Neuronal stem cell (in vitro differentiated cells): ENCODE measurements at regions not wholly inside any gene's neighbourhood (a gene's known extent, or its start where the extent isn't known, plus 50 kb on each side); places are given as distances from the start of the nearest gene placed in this dataset.

Experiments
- DNase-seq: peaks from one replicate; pipeline ENCODE4 v3.0.0-alpha.2; 2013; ENCODE audit warnings: low spot score
- H2AFZ ChIP-seq: one replicate; pipeline ENCODE4 v1.6.1; 2013; ENCODE audit warnings: mild to moderate bottlenecking, low read length, inconsistent platforms
- H2AK5ac ChIP-seq: 2 replicates; pipeline ENCODE4 v1.6.1; 2013; ENCODE audit warnings: low read depth, mild to moderate bottlenecking, inconsistent platforms, low read length, moderate library complexity, mixed read lengths
- H2BK120ac ChIP-seq: 2 replicates; pipeline ENCODE4 v1.6.1; 2013; ENCODE audit warnings: low read depth, mild to moderate bottlenecking, inconsistent platforms, low read length, moderate library complexity, mixed read lengths
- H2BK12ac ChIP-seq: one replicate; pipeline ENCODE4 v1.6.1; 2013; ENCODE audit warnings: low read length, inconsistent platforms
- H2BK15ac ChIP-seq: 2 replicates; pipeline ENCODE4 v1.6.1; 2013; ENCODE audit warnings: mild to moderate bottlenecking, low read length, inconsistent platforms, mixed read lengths
- H2BK5ac ChIP-seq: one replicate; pipeline ENCODE4 v1.6.1; 2013; ENCODE audit warnings: inconsistent platforms, mild to moderate bottlenecking, low read length, moderate library complexity
- H3K14ac ChIP-seq: one replicate; pipeline ENCODE4 v1.6.1; 2013; ENCODE audit warnings: low read length, inconsistent platforms
- H3K18ac ChIP-seq: 2 replicates; pipeline ENCODE4 v1.6.1; 2013; ENCODE audit warnings: low read length, inconsistent platforms
- H3K23ac ChIP-seq: 2 replicates; pipeline ENCODE4 v1.6.1; 2013; ENCODE audit warnings: low read depth, mild to moderate bottlenecking, mixed read lengths, low read length, inconsistent platforms; ENCODE audit not compliant: poor library complexity
- H3K27ac ChIP-seq: replicated peaks from 3 replicates; pipeline ENCODE4 v1.5.1; 2013; ENCODE audit warnings: low read length, inconsistent platforms
- H3K27me3 ChIP-seq, 3 experiments: 2 replicates each; pipeline ENCODE4 v1.6.1; 2013; ENCODE audit warnings: low read length in 3 of 3, mild to moderate bottlenecking in 2 of 3, inconsistent platforms in 1 of 3, low read depth in 1 of 3, mixed read lengths in 1 of 3, moderate library complexity in 1 of 3; ENCODE audit not compliant: control insufficient read depth in 3 of 3, insufficient read depth in 3 of 3
- H3K36me3 ChIP-seq, 2 donors: replicated peaks in 1 of 2; 2 replicates each; pipeline ENCODE4 v1.6.1; 2013; ENCODE audit warnings: low read length in 2 of 2; ENCODE audit not compliant: control insufficient read depth in 2 of 2, insufficient read depth in 2 of 2
- H3K4ac ChIP-seq: 2 replicates; pipeline ENCODE4 v1.6.1; 2013; ENCODE audit warnings: inconsistent platforms, mild to moderate bottlenecking, low read length, moderate library complexity
- H3K4me1 ChIP-seq, 2 donors: 1 replicate in 1 of 2; 2 replicates in 1 of 2; pipeline ENCODE4 v1.6.1; 2013; ENCODE audit warnings: low read length in 2 of 2, low read depth in 1 of 2; ENCODE audit not compliant: control insufficient read depth in 2 of 2, insufficient read depth in 1 of 2
- H3K4me2 ChIP-seq: one replicate; pipeline ENCODE4 v1.6.1; 2013; ENCODE audit warnings: mild to moderate bottlenecking, low read length, inconsistent platforms; ENCODE audit not compliant: insufficient read depth, poor library complexity, severe bottlenecking
- H3K4me3 ChIP-seq, 2 donors: 2 replicates each; pipeline ENCODE4 v1.5.1; 2013; ENCODE audit warnings: low read length in 2 of 2, mild to moderate bottlenecking in 2 of 2, inconsistent platforms in 1 of 2, moderate library complexity in 1 of 2
- H3K79me1 ChIP-seq: one replicate; pipeline ENCODE4 v1.6.1; 2013; ENCODE audit warnings: low read depth, mild to moderate bottlenecking, inconsistent platforms, low read length, moderate library complexity
- H3K9ac ChIP-seq: one replicate; pipeline ENCODE4 v1.6.1; 2013; ENCODE audit warnings: mild to moderate bottlenecking, low read depth, low read length, inconsistent platforms; ENCODE audit not compliant: poor library complexity
- H3K9me3 ChIP-seq, 2 donors: replicated peaks in 1 of 2; 2 replicates each; pipeline versions ENCODE3 to v1.6.1; 2013; ENCODE audit warnings: low read length in 2 of 2, mild to moderate bottlenecking in 2 of 2, inconsistent platforms in 1 of 2, low read depth in 1 of 2, mixed read lengths in 1 of 2, moderate library complexity in 1 of 2; ENCODE audit not compliant: control insufficient read depth in 2 of 2, insufficient read depth in 1 of 2
- H4K8ac ChIP-seq: one replicate; pipeline ENCODE4 v1.6.1; 2013; ENCODE audit warnings: low read depth, mild to moderate bottlenecking, inconsistent platforms, low read length, moderate library complexity
- H4K91ac ChIP-seq: one replicate; pipeline ENCODE4 v1.6.1; 2013; ENCODE audit warnings: low read length, low read depth, mild to moderate bottlenecking, inconsistent platforms; ENCODE audit not compliant: poor library complexity
- WGBS, 2 donors: extraction: QIAGEN DNeasy Blood & Tissue Kit; methylation state at CpG; one replicate each; pipeline ENCODE4 v1.1.7; 2013; ENCODE audit warnings: missing lambda C conversion rate in 2 of 2, mixed read lengths in 1 of 2; ENCODE audit not compliant: insufficient read length in 2 of 2, insufficient replicate concordance in 1 of 2; ENCODE audit errors: extremely low coverage in 2 of 2; 5-methylcytosine and 5-hydroxymethylcytosine counted together

- no peak overlapping the region for H2AFZ ChIP-seq
- no peak overlapping the region for H3K18ac ChIP-seq
- H3K4me2 ChIP-seq: no peak overlapping the region
- no peak overlapping the region for H2BK12ac ChIP-seq
- no peak overlapping the region for H3K4me3 ChIP-seq
- H3K27me3 ChIP-seq: no peaks in the 10 kb centered on the region
- H3K4me1 ChIP-seq: peaks cover 0 to 4% of the 10 kb centered on the region in 2 donors
- no peak overlapping the region for H2BK120ac ChIP-seq
- H4K91ac ChIP-seq: no peak overlapping the region
- no peak overlapping the region for H3K23ac ChIP-seq
- no peak overlapping the region for H2BK5ac ChIP-seq
- no peak overlapping the region for H4K8ac ChIP-seq
- H3K4ac ChIP-seq: no peak overlapping the region
- H3K14ac ChIP-seq: no peak overlapping the region
- H3K27ac ChIP-seq: no peak overlapping the region
- no peaks in the 10 kb centered on the region for H3K9me3 ChIP-seq
- WGBS, 2 donors: no CpG with 5 or more reads among the region's 4 CpGs
- H3K79me1 ChIP-seq: no peaks in the 10 kb centered on the region
- H3K9ac ChIP-seq: no peak overlapping the region
- DNase-seq: no peak
- no peak overlapping the region for H2AK5ac ChIP-seq
- H3K36me3 ChIP-seq: no peaks in the 10 kb centered on the region
- H2BK15ac ChIP-seq: no peak overlapping the region
Observed at GRCh38 chr15:29435811-29436210, 166.2 kb upstream of the NSMCE3 start.

- H4K8ac ChIP-seq: no peak overlapping the region
- no peaks in the 10 kb centered on the region for H3K27me3 ChIP-seq
- no peaks in the 10 kb centered on the region for H3K79me1 ChIP-seq
- no peak overlapping the region for H2AK5ac ChIP-seq
- no peak overlapping the region for H3K27ac ChIP-seq
- no peak overlapping the region for H2BK120ac ChIP-seq
- no peak overlapping the region for H3K9ac ChIP-seq
- H3K14ac ChIP-seq: no peak overlapping the region
- no peak overlapping the region for H3K23ac ChIP-seq
- no peak for DNase-seq
- H3K36me3 ChIP-seq: no peaks in the 10 kb centered on the region
- H3K4ac ChIP-seq: no peak overlapping the region
- H4K91ac ChIP-seq: no peak overlapping the region
- no CpG with 5 or more reads among the region's 2 CpGs for WGBS, 2 donors
- no peak overlapping the region for H2BK12ac ChIP-seq
- H2AFZ ChIP-seq: no peak overlapping the region
- H3K18ac ChIP-seq: no peak overlapping the region
- no peak overlapping the region for H3K4me3 ChIP-seq
- no peak overlapping the region for H3K4me2 ChIP-seq
- H2BK15ac ChIP-seq: no peak overlapping the region
- H2BK5ac ChIP-seq: no peak overlapping the region
- H3K9me3 ChIP-seq: no peaks in the 10 kb centered on the region
- peaks cover 0 to 4% of the 10 kb centered on the region in 2 donors for H3K4me1 ChIP-seq
Observed at GRCh38 chr15:29434280-29434679, 164.7 kb upstream of the NSMCE3 start.

- no peak overlapping the region for H2BK12ac ChIP-seq
- no peaks in the 10 kb centered on the region for H3K27me3 ChIP-seq
- no peak overlapping the region for H3K4me3 ChIP-seq
- no peak overlapping the region for H3K18ac ChIP-seq
- H2AK5ac ChIP-seq: no peak overlapping the region
- no CpG with 5 or more reads among the region's 6 CpGs for WGBS, 2 donors
- no peak overlapping the region for H2AFZ ChIP-seq
- no peak overlapping the region for H4K91ac ChIP-seq
- peaks cover 0 to 4% of the 10 kb centered on the region in 2 donors for H3K4me1 ChIP-seq
- no peak overlapping the region for H2BK5ac ChIP-seq
- no peak overlapping the region for H3K23ac ChIP-seq
- no peak overlapping the region for H2BK15ac ChIP-seq
- no peak for DNase-seq
- no peaks in the 10 kb centered on the region for H3K9me3 ChIP-seq
- no peak overlapping the region for H3K4ac ChIP-seq
- no peak overlapping the region for H4K8ac ChIP-seq
- no peak overlapping the region for H3K9ac ChIP-seq
- H3K14ac ChIP-seq: no peak overlapping the region
- H3K4me2 ChIP-seq: no peak overlapping the region
- H3K36me3 ChIP-seq: no peaks in the 10 kb centered on the region
- no peak overlapping the region for H2BK120ac ChIP-seq
- no peak overlapping the region for H3K27ac ChIP-seq
- no peaks in the 10 kb centered on the region for H3K79me1 ChIP-seq
Observed at GRCh38 chr15:29433507-29434248, 164.1 kb upstream of the NSMCE3 start.

GRCh38 chr15:29433050-29433318, 163.4 kb upstream of the NSMCE3 start:
- Histone ChIP-seq H3K9ac (no peak overlapping the region), H4K91ac (no peak overlapping the region), H4K8ac (no peak overlapping the region), H2BK120ac (no peak overlapping the region), H3K4ac (no peak overlapping the region), H3K18ac (peak overlapping the region; percentile 21), H2BK12ac (no peak overlapping the region), H3K4me1 (peaks cover 0 to 4% of the 10 kb centered on the region in 2 donors), H3K4me2 (no peak overlapping the region), H3K36me3 (no peaks in the 10 kb centered on the region), H3K23ac (no peak overlapping the region), H2AK5ac (no peak overlapping the region), H3K79me1 (no peaks in the 10 kb centered on the region), H3K27ac (no peak overlapping the region), H3K14ac (no peak overlapping the region), H3K4me3 (no peak overlapping the region), H3K9me3 (no peaks in the 10 kb centered on the region), H3K27me3 (no peaks in the 10 kb centered on the region), H2AFZ (no peak overlapping the region), H2BK15ac (no peak overlapping the region), H2BK5ac (no peak overlapping the region)
- WGBS, 2 donors: no CpG with 5 or more reads among the region's 2 CpGs
- DNase-seq: no peak
